ENCODE measurements at regions not wholly inside any gene's neighbourhood (a gene's known extent, or its start where the extent isn't known, plus 50 kb on each side); places are given as distances from the start of the nearest gene placed in this dataset.

- no peak overlapping the region for H3K4me3 ChIP-seq (ENCODE audit: low read depth, low read length)
- TF ChIP-seq CTCF (IDR thresholded peaks at IDR 0.05; ENCODE audit: insufficient read depth, low read depth, low read length, missing control alignments): no peak
- no peak for DNase-seq (ENCODE audit: low read depth)
Observed at GRCh38 chr11:101354801-101355200, 225.2 kb upstream of the PGR start.

GRCh38 chr11:101348786-101349185, 219.2 kb upstream of the PGR start:
- DNase-seq (ENCODE audit: low read depth): no peak
- TF ChIP-seq CTCF (IDR thresholded peaks at IDR 0.05; ENCODE audit: insufficient read depth, low read depth, low read length, missing control alignments): no peak
- H3K4me3 ChIP-seq (ENCODE audit: low read depth, low read length): no peak overlapping the region

- DNase-seq (ENCODE audit: low read depth): no peak
- TF ChIP-seq CTCF (IDR thresholded peaks at IDR 0.05; ENCODE audit: insufficient read depth, low read depth, low read length, missing control alignments): no peak
- no peak overlapping the region for H3K4me3 ChIP-seq (ENCODE audit: low read depth, low read length)
Observed at GRCh38 chr11:101346591-101346990, 217.0 kb upstream of the PGR start.

DNA sequence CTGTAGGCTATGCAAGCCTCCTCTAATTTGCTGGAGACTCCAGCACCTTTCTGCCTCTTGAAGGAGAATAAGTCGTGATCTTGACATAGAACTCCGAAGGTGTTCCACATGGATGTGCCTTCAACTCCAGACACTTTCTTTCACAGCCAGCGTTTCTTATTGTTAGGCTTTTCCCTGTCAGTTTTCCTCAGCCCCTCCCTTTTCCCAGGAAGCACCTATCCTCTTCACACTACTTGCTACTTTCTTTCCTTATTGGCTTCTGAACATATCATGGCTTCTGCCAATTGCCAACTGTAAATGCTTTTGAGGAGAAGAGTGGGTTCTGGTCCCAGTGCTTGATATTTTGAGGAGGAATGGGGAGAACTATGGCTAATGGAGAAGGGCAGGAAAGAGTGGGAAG, 216.3 kb upstream of the PGR start:
- DNase-seq (ENCODE audit: low read depth): no peak
- no peak for TF ChIP-seq CTCF (IDR thresholded peaks at IDR 0.05; ENCODE audit: insufficient read depth, low read depth, low read length, missing control alignments)
- no peak overlapping the region for H3K4me3 ChIP-seq (ENCODE audit: low read depth, low read length)

GRCh38 chr11:101342307-101342706, 212.7 kb upstream of the PGR start:
- TF ChIP-seq CTCF (IDR thresholded peaks at IDR 0.05; ENCODE audit: insufficient read depth, low read depth, low read length, missing control alignments): no peak
- DNase-seq (ENCODE audit: low read depth): no peak
- H3K4me3 ChIP-seq (ENCODE audit: low read depth, low read length): no peak overlapping the region

GRCh38 chr11:101341578-101341977, 212.0 kb upstream of the PGR start:
- no peak for TF ChIP-seq CTCF (IDR thresholded peaks at IDR 0.05; ENCODE audit: insufficient read depth, low read depth, low read length, missing control alignments)
- H3K4me3 ChIP-seq (ENCODE audit: low read depth, low read length): no peak overlapping the region
- no peak for DNase-seq (ENCODE audit: low read depth)

DNA sequence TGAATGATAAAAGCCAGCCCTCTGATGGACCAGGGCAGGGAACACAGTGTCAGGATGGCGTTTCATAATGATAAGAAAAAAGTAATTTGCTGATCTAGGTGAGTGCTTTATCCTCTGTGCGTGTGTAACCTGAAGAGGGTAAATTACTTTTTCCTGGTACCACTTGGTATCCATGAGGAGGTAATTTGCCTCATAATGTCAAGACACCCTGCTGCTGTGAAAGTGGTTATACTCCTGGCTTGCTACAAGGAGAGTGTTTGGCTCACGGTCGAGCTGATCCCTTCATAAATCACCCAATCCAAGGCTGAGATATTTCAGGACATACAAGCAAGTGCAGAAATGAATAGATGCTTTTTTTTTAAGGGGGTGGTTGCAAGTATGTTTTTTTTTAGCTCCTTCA, 207.2 kb upstream of the PGR start:
- DNase-seq (ENCODE audit: low read depth): no peak
- no peak for TF ChIP-seq CTCF (IDR thresholded peaks at IDR 0.05; ENCODE audit: insufficient read depth, low read depth, low read length, missing control alignments)
- H3K4me3 ChIP-seq (ENCODE audit: low read depth, low read length): no peak overlapping the region
